HCT116 (cell line): ENCODE measurements at regions not wholly inside any gene's neighbourhood (a gene's known extent, or its start where the extent isn't known, plus 50 kb on each side); places are given as distances from the start of the nearest gene placed in this dataset.

Source experiments
- ATAC-seq: fragments of 200-7000 bp; cut with Tn5 transposase; 2 replicates; pipeline ENCODE4 v1.9.1; 2020; ENCODE audit warnings: mild to moderate bottlenecking, moderate library complexity
- BruUV-seq: library from RNA; stranded (reverse); fragments of 400-500 nt; replicated peaks from 2 replicates; lab custom pipeline; 2021; lab: Mats Ljungman, UMichigan
- CTCF ChIA-PET: fragments of 300-600 bp; sonication (Branson Sonifier 250); formaldehyde crosslinking; loops from one replicate; lab custom pipeline; 2021; ENCODE audit warnings: antibody characterized with exemption; lab: Charles Lee
- POLR2A ChIA-PET: fragments of 300-600, 350-600 bp; sonication (Branson Sonifier 250); formaldehyde crosslinking; loops from one replicate; lab custom pipeline; 2021; ENCODE audit warnings: antibody characterized with exemption; lab: Charles Lee
- RAD21 ChIA-PET, 2 experiments: fragments of 300-600 bp; sonication (Branson Sonifier 250); formaldehyde crosslinking; loops; one replicate each; lab custom pipeline; 2023; ENCODE audit warnings: low total read pairs in 2 of 2; ENCODE audit not compliant: uncharacterized antibody in 2 of 2, unreplicated experiment in 2 of 2, low non-redundant PET in 1 of 2; lab: Charles Lee
- DNase-seq: peaks from one replicate; pipeline ENCODE4 v3.0.0-alpha.2; 2010; ENCODE audit warnings: low read depth, low spot score
- H2AFZ ChIP-seq: fragments of 200-600 bp; shearing (Covaris generic), sonication (generic); 2 replicates; pipeline ENCODE4 v1.6.1; 2017; ENCODE audit warnings: low read depth, mixed run types, mixed read lengths, antibody characterized with exemption, low read length; ENCODE audit not compliant: poor library complexity, severe bottlenecking
- H3K27ac ChIP-seq: 2 replicates; pipeline ENCODE4 v1.5.1; 2012; ENCODE audit warnings: low read depth, low read length
- H3K27me3 ChIP-seq: fragments of 200-600 bp; sonication (generic); 2 replicates; pipeline ENCODE4 v1.6.1; 2016; ENCODE audit warnings: mixed run types, low read length, mixed read lengths; ENCODE audit not compliant: insufficient read depth
- H3K36me3 ChIP-seq, 2 experiments: fragments of 200-500 bp in 1 of 2; fragments of 200-600 bp in 1 of 2; sonication (Bioruptor generic) in 1 of 2; sonication (generic) in 1 of 2; 2 replicates each; pipeline versions ENCODE4 v1.5.1 to v1.6.1; 2014 to 2016; ENCODE audit warnings: low read length in 2 of 2, inconsistent platforms in 1 of 2, mixed read lengths in 1 of 2, mixed run types in 1 of 2; ENCODE audit not compliant: insufficient read depth in 2 of 2, control insufficient read depth in 1 of 2
- H3K4me1 ChIP-seq, 2 experiments: fragments of 200-600 bp in 1 of 2; sonication (generic) in 1 of 2; 2 replicates each; pipeline versions ENCODE4 v1.5.1 to v1.6.1; 2012 to 2017; ENCODE audit warnings: low read length in 2 of 2, inconsistent platforms in 1 of 2, mild to moderate bottlenecking in 1 of 2, mixed read lengths in 1 of 2, mixed run types in 1 of 2, moderate library complexity in 1 of 2; ENCODE audit not compliant: insufficient read depth in 2 of 2, control insufficient read depth in 1 of 2
- H3K4me2 ChIP-seq: fragments of 200-600 bp; sonication (generic); 2 replicates; pipeline ENCODE4 v1.6.1; 2017; ENCODE audit warnings: mixed run types, low read length, mixed read lengths
- H3K4me3 ChIP-seq, 2 experiments: fragments of 200-600 bp in 1 of 2; sonication (generic) in 1 of 2; replicated peaks in 1 of 2; 2 replicates each; pipeline ENCODE4 v1.5.1; 2011 to 2016; ENCODE audit warnings: low read length in 2 of 2, control low read depth in 1 of 2, low read depth in 1 of 2, mild to moderate bottlenecking in 1 of 2, mixed read lengths in 1 of 2, mixed run types in 1 of 2
- H3K79me2 ChIP-seq: fragments of 200-600 bp; sonication (generic); 2 replicates; pipeline ENCODE4 v1.6.1; 2017; ENCODE audit warnings: mild to moderate bottlenecking, mixed run types, low read length, moderate library complexity, mixed read lengths; ENCODE audit not compliant: insufficient read depth
- H3K9ac ChIP-seq: fragments of 200-600 bp; sonication (generic); 2 replicates; pipeline ENCODE4 v1.6.1; 2016; ENCODE audit warnings: low read length, mixed read lengths
- H3K9me2 ChIP-seq: fragments of 200-600 bp; sonication (generic), shearing (Covaris generic); 2 replicates; pipeline ENCODE4 v1.6.1; 2017; ENCODE audit warnings: mixed run types, mild to moderate bottlenecking, moderate library complexity; ENCODE audit not compliant: insufficient read depth
- H3K9me3 ChIP-seq, 2 experiments: fragments of 200-500 bp in 1 of 2; fragments of 200-600 bp in 1 of 2; sonication (Bioruptor generic) in 1 of 2; sonication (generic) in 1 of 2; 2 replicates each; pipeline ENCODE4 v1.6.1; 2014 to 2017; ENCODE audit warnings: low read length in 2 of 2, mixed read lengths in 2 of 2, inconsistent platforms in 1 of 2, low read depth in 1 of 2, mild to moderate bottlenecking in 1 of 2, mixed run types in 1 of 2, moderate library complexity in 1 of 2; ENCODE audit not compliant: control insufficient read depth in 1 of 2, insufficient read depth in 1 of 2
- H4K20me1 ChIP-seq: fragments of 200-600 bp; sonication (generic), shearing (Covaris generic); 2 replicates; pipeline ENCODE4 v1.6.1; 2017; ENCODE audit warnings: mixed run types, mild to moderate bottlenecking, moderate library complexity; ENCODE audit not compliant: insufficient read depth
- ATF3 ChIP-seq: IDR thresholded peaks from 2 replicates; pipeline ENCODE4 v1.6.1; 2012
- CBX3 ChIP-seq: IDR thresholded peaks from 2 replicates; pipeline ENCODE4 v1.6.1; 2012; ENCODE audit warnings: low read depth
- CTCF ChIP-seq, 3 experiments: fragments of 200-600 bp in 1 of 3; sonication (generic) in 1 of 3; IDR thresholded peaks in 2 of 3; conservative IDR thresholded peaks in 1 of 3; 2 replicates each; pipeline ENCODE4 v1.5.1; 2012 to 2017; ENCODE audit warnings: low read depth in 2 of 3, low read length in 2 of 3, antibody characterized with exemption in 1 of 3, borderline replicate concordance in 1 of 3, control low read depth in 1 of 3, mild to moderate bottlenecking in 1 of 3, mixed read lengths in 1 of 3, mixed run types in 1 of 3, moderate library complexity in 1 of 3; ENCODE audit not compliant: insufficient read depth in 1 of 3
- EGR1 ChIP-seq: IDR thresholded peaks from 2 replicates; pipeline ENCODE4 v1.6.1; 2012; ENCODE audit warnings: low read depth
- ELF1 ChIP-seq: IDR thresholded peaks from 2 replicates; pipeline ENCODE4 v1.6.1; 2012; ENCODE audit warnings: low read depth, borderline replicate concordance
- FOSL1 ChIP-seq: IDR thresholded peaks from 2 replicates; pipeline ENCODE4 v1.6.1; 2012; ENCODE audit warnings: low read depth
- JUND ChIP-seq: IDR thresholded peaks from 2 replicates; pipeline ENCODE4 v1.6.1; 2012
- MAX ChIP-seq: IDR thresholded peaks from 2 replicates; pipeline ENCODE4 v1.6.1; 2012
- POLR2A ChIP-seq: IDR thresholded peaks from 2 replicates; pipeline ENCODE4 v1.7.0; 2011; ENCODE audit warnings: borderline replicate concordance; ENCODE audit not compliant: insufficient read depth, insufficient read length; ENCODE audit errors: extremely low read depth
- POLR2AphosphoS5 ChIP-seq: IDR thresholded peaks from 2 replicates; pipeline ENCODE4 v1.6.1; 2011; ENCODE audit warnings: mild to moderate bottlenecking, low read depth, low read length, moderate library complexity
- REST ChIP-seq: IDR thresholded peaks from 2 replicates; pipeline ENCODE4 v1.6.1; 2012; ENCODE audit warnings: low read depth
- SRF ChIP-seq: IDR thresholded peaks from 2 replicates; pipeline ENCODE4 v1.6.1; 2012; ENCODE audit warnings: low read depth
- ZBTB33 ChIP-seq: IDR thresholded peaks from 2 replicates; pipeline ENCODE4 v1.6.1; 2011; ENCODE audit warnings: mild to moderate bottlenecking, low read length, moderate library complexity; ENCODE audit not compliant: insufficient replicate concordance; ENCODE audit errors: extremely low read depth
- ZFX ChIP-seq: fragments of 450-650 bp; IDR thresholded peaks from 2 replicates; pipeline ENCODE4 v1.6.1; 2017
- ZNF274 ChIP-seq: fragments of 200-500 bp; sonication (Bioruptor generic); IDR thresholded peaks from 2 replicates; pipeline ENCODE4 v1.6.1; 2014; ENCODE audit warnings: mild to moderate bottlenecking, low read depth, low read length, inconsistent platforms
- intact Hi-C: fragments of 100-400 bp; cut with micrococcal nuclease; formaldehyde crosslinking; loops from 2 replicates; pipeline ENCODE4 v1.10.0; 2022

GRCh38 chr20:12882832-12883506 is 125.8 kb upstream of the SPTLC3 start:
- H3K36me3 ChIP-seq = no peaks in the 10 kb centered on the region
- peaks cover 0 to 7% of the 10 kb centered on the region in 2 experiments; a peak in 1 of 4 replicates for H3K9me3 ChIP-seq
- no peaks in the 10 kb centered on the region for H3K27me3 ChIP-seq
- no peak overlapping the region for H3K27ac ChIP-seq
- no TSS peak for BruUV-seq
- DNase-seq = no peak
- H3K4me1 ChIP-seq = no peaks in the 10 kb centered on the region
- H3K9me2 ChIP-seq = no peaks in the 10 kb centered on the region
- ChIA-PET POLR2A (no interaction called here), RAD21 (no interaction called here), CTCF (no interaction called here)
- intact Hi-C loops = no loop called here
- TF ChIP-seq ATF3 = no peak
- TF ChIP-seq POLR2A = no peak
- TF ChIP-seq POLR2AphosphoS5 = no peak
- no peak for TF ChIP-seq ZNF274
- TF ChIP-seq EGR1 = no peak
- TF ChIP-seq FOSL1 = no peak
- TF ChIP-seq ELF1 = no peak
- TF ChIP-seq ZBTB33 = no peak
- no peak for TF ChIP-seq REST
- TF ChIP-seq JUND = no peak
- no peak for TF ChIP-seq CTCF (IDR thresholded peaks at IDR 0.05 in 2 of 3, conservative IDR thresholded peaks at IDR 0.05 in 1 of 3; ENCODE audit: borderline replicate concordance in 1 of 3, insufficient read depth in 1 of 3, low read depth in 2 of 3, low read length in 2 of 3)
- TF ChIP-seq ZFX = no peak
- TF ChIP-seq MAX = no peak
- no peak for TF ChIP-seq SRF
- no peak for TF ChIP-seq CBX3
- ATAC-seq = no peak
- H4K20me1 ChIP-seq = no peaks in the 10 kb centered on the region
- no peak overlapping the region for H2AFZ ChIP-seq
- H3K4me3 ChIP-seq = no peak overlapping the region
- H3K4me2 ChIP-seq = no peak overlapping the region
- no peaks in the 10 kb centered on the region for H3K79me2 ChIP-seq
- H3K9ac ChIP-seq = no peak overlapping the region
